ENCODE measurements at regions not wholly inside any gene's neighbourhood (a gene's known extent, or its start where the extent isn't known, plus 50 kb on each side); places are given as distances from the start of the nearest gene placed in this dataset.
A peak's percentile ranks its signal among the peaks of the same experiment; 100 is the strongest.

- Histone ChIP-seq H3K27me3 (ENCODE audit: control insufficient read depth, insufficient read depth, low read length) (no peaks in the 10 kb centered on the region), H3K4me3 (ENCODE audit: low read depth, low read length) (no peak overlapping the region), H3K36me3 (ENCODE audit: control insufficient read depth, insufficient read depth, low read length) (no peaks in the 10 kb centered on the region)
- TF ChIP-seq, protein P1, sequence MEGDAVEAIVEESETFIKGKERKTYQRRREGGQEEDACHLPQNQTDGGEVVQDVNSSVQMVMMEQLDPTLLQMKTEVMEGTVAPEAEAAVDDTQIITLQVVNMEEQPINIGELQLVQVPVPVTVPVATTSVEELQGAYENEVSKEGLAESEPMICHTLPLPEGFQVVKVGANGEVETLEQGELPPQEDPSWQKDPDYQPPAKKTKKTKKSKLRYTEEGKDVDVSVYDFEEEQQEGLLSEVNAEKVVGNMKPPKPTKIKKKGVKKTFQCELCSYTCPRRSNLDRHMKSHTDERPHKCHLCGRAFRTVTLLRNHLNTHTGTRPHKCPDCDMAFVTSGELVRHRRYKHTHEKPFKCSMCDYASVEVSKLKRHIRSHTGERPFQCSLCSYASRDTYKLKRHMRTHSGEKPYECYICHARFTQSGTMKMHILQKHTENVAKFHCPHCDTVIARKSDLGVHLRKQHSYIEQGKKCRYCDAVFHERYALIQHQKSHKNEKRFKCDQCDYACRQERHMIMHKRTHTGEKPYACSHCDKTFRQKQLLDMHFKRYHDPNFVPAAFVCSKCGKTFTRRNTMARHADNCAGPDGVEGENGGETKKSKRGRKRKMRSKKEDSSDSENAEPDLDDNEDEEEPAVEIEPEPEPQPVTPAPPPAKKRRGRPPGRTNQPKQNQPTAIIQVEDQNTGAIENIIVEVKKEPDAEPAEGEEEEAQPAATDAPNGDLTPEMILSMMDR (IDR thresholded peaks at IDR 0.05; ENCODE audit: insufficient read depth, low read length, poor library complexity, severe bottlenecking): no peak
- DNase-seq (ENCODE audit: low read depth): peak; percentile 90
Observed at GRCh38 chr4:19739101-19739651, 512.5 kb upstream of the SLIT2 start.

DNA sequence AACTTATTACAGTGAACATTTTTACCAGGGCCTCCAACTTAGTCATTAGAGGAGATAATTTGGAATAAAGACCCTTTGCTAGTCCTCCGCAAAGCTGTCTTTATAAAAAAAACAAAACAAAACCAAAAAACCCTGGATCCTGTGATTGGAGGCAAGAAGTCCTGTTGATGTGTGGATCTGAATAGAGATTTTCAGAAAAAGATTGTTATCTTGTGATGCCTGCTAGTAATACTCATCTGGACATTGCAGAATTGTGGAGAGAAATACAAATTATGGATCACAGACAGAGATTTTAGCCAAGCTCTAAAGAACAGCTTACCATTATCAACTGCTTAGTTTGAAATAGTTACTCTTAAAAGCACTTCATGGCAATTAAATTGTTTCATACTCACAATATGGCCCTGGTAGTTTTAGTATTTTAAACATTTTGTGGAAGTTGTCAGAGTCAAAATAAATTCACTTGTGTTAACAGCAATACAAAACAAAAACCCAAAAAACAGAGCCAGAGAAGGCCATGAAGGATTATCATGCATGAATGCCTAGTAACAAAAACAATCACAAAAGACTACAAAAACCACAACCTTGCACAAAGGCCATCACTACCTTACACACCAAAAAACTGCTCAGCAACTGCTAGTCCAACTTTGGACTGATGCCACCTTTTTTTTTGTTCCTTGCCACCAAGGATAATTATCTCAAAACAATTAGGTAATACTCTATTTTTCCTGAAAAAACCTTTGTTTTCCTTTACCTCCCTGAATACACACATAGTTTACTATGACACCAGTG, 514.5 kb upstream of the SLIT2 start:
- no peaks in the 10 kb centered on the region for H3K36me3 ChIP-seq (ENCODE audit: control insufficient read depth, insufficient read depth, low read length)
- TF ChIP-seq, protein P1 (IDR thresholded peaks at IDR 0.05; ENCODE audit: insufficient read depth, low read length, poor library complexity, severe bottlenecking): no peak
- H3K4me3 ChIP-seq (ENCODE audit: low read depth, low read length): no peak overlapping the region
- no peak for DNase-seq (ENCODE audit: low read depth)
- no peaks in the 10 kb centered on the region for H3K27me3 ChIP-seq (ENCODE audit: control insufficient read depth, insufficient read depth, low read length)

GRCh38 chr4:19735012-19735411, 516.7 kb upstream of the SLIT2 start:
- Histone ChIP-seq H3K4me3 (ENCODE audit: low read depth, low read length) (no peak overlapping the region), H3K36me3 (ENCODE audit: control insufficient read depth, insufficient read depth, low read length) (no peaks in the 10 kb centered on the region), H3K27me3 (ENCODE audit: control insufficient read depth, insufficient read depth, low read length) (no peaks in the 10 kb centered on the region)
- DNase-seq (ENCODE audit: low read depth): no peak
- TF ChIP-seq, protein P1 (IDR thresholded peaks at IDR 0.05; ENCODE audit: insufficient read depth, low read length, poor library complexity, severe bottlenecking): no peak

- no peak overlapping the region for H3K4me3 ChIP-seq (ENCODE audit: low read depth, low read length)
- H3K36me3 ChIP-seq (ENCODE audit: control insufficient read depth, insufficient read depth, low read length): no peaks in the 10 kb centered on the region
- H3K27me3 ChIP-seq (ENCODE audit: control insufficient read depth, insufficient read depth, low read length): no peaks in the 10 kb centered on the region
- TF ChIP-seq, protein P1 (IDR thresholded peaks at IDR 0.05; ENCODE audit: insufficient read depth, low read length, poor library complexity, severe bottlenecking): no peak
- DNase-seq (ENCODE audit: low read depth): no peak
Observed at GRCh38 chr4:19729886-19730651, 521.6 kb upstream of the SLIT2 start.

DNA sequence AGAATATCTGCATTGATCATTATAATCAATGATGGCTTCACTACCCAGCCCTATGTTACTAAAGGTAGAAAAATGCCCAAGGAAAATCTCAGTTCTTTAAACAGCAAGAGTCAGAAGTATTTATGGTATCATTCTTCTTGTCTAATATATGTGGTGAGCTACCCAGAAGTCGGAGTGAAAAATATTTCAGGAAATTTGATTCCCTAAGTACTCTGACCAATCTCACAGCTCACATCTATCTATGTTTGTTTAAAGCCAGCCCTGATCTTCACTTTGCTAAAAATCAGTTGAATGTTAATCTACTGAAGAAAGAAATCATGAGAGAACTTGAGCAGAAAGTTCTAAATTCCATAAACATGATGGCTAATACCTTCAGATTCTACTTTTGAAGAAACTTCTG, 522.9 kb upstream of the SLIT2 start:
- H3K4me3 ChIP-seq (ENCODE audit: low read depth, low read length): no peak overlapping the region
- TF ChIP-seq, protein P1 (IDR thresholded peaks at IDR 0.05; ENCODE audit: insufficient read depth, low read length, poor library complexity, severe bottlenecking): no peak
- H3K27me3 ChIP-seq (ENCODE audit: control insufficient read depth, insufficient read depth, low read length): no peaks in the 10 kb centered on the region
- no peaks in the 10 kb centered on the region for H3K36me3 ChIP-seq (ENCODE audit: control insufficient read depth, insufficient read depth, low read length)
- no peak for DNase-seq (ENCODE audit: low read depth)
